GM18511 (cell line): ENCODE measurements at regions not wholly inside any gene's neighbourhood (a gene's known extent, or its start where the extent isn't known, plus 50 kb on each side); places are given as distances from the start of the nearest gene placed in this dataset.

Experiments used
- ATAC-seq: cut with Tn5 transposase; IDR thresholded peaks from one replicate; pipeline ENCODE4 v1.9.1; 2021; ENCODE audit warnings: mild to moderate bottlenecking, moderate library complexity; ENCODE audit not compliant: unreplicated experiment

DNA sequence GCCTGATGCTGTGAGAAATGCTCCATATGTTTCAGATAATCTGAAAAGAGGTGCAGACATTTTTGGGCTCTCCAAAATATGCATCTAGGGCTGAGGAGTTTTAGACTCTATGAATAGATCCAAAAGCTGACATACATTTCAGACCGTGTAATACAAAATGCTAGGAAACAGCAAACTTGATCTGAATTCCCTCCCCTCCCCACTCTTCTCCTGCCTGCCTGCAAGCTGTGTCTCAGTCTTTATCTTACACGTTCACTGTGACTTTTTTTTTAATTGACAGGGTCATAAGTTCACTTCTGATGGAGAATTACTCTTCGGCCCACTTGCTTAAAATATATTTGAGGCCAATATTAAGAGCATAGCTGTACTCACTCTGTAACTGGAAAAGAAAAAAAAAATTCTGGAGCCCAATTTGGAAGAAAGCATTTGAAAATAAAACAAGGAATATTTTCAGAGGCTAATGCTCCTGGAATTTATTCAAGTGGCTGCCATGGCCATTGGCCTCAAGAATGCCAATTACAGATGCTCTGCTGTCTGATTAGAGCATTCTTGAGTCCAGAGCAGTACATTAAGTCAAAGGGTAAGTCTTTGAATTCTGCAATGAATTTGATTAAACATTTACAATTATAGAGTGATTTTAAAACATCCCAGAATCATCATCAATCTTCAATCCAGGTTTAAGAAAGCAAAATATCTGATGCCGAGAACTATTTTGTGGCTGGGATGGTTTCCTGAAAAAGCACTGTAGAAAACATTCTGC is 146.2 kb upstream of the SEMA6D start:
- ATAC-seq, result no peak

DNA sequence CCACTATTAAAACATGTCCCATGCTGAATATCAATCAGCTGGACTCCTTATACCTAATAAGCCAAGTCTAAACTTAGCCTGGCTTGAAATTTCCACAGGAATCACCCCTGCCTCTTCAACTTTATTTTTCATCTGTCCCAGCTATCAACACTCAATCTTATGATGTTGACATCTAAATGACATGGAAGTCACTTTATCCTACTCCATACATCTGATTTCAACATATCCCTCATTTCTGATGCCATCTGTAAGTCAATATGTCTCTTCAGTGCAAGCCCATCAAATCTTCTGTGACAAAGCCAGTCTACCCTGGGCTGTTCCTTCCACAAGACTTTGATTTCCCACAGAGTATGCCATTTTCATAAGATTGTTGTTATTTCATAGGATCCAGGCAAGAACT is 143.6 kb upstream of the SEMA6D start:
- ATAC-seq, result no peak

DNA sequence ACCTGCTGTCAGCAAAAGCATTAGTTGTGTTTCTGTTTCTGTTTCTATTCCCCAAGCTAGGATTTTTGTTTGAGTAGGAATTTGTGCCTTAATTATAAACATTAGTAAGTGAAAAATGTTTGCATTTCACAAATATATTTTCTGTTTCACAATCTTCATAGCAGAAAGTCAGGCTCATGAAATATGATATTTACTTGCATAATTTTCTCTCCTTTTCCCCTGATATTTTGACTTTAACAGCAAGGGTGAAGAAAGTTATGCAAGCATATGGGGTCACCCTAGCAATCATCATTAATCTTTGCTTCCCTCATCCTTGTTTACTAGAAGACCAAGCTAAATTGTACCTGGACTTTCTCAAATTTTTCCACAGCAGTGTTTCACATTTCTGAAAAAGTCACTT is 140.3 kb upstream of the SEMA6D start:
- ATAC-seq, result no peak

DNA sequence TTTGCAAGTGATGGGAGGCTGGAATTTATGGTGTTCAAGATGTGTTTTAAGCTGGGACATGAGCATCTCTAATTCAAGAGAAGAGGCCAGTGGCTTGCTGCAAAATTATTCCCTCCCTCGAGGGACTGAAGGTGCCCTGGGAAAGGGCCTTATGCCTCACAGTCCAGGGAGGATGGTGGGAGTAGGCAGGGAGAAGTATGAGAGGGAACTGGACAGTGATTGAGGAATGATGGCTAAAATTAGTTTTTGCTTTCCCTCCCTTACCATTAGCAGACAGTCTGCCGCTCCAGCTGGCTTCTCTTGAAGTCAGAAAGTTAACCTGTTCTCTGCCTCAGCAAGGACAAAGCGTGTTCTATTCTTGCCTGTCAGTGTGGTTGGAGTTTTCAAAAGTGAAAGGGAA is 139.8 kb upstream of the SEMA6D start:
- ATAC-seq, result no peak

DNA sequence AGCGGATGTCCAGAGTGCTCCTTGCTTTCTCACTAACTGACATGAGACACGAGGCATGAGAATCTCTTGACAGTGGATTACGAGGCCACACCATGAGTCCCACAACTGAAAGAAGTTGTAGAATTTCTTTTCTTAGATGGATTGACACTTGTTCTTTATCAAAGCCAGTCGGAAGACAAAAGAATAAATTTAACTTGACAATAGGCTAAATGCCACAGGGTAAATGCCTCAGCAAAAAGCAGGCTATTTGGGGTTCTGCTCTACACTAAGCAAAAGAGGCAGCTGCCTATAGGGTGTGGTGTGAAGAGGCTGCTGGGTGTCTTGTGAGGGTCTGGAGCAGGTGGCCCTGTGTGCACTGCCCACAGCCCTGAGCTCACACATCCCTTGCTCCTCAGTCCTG is 135.1 kb upstream of the SEMA6D start:
- no peak for ATAC-seq

DNA sequence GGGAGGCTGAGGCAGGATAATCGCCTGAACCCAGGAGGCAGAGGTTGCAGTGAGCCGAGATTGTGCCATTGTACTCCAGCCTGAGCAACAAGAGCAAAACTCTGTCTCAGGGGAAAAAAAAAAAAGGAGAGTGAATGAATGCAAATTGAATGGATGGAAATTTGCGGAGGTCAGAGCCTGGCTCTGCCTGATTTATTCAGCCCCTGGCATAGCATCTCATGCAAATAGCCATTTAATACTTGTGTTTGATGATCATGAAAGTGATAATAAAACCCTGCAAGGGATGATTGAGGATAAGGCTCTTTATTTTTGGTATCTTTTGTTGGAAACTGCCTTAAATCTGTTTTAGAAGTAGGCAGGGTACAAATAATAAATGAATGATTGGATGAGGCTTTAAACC is 133.0 kb upstream of the SEMA6D start:
- no peak for ATAC-seq

DNA sequence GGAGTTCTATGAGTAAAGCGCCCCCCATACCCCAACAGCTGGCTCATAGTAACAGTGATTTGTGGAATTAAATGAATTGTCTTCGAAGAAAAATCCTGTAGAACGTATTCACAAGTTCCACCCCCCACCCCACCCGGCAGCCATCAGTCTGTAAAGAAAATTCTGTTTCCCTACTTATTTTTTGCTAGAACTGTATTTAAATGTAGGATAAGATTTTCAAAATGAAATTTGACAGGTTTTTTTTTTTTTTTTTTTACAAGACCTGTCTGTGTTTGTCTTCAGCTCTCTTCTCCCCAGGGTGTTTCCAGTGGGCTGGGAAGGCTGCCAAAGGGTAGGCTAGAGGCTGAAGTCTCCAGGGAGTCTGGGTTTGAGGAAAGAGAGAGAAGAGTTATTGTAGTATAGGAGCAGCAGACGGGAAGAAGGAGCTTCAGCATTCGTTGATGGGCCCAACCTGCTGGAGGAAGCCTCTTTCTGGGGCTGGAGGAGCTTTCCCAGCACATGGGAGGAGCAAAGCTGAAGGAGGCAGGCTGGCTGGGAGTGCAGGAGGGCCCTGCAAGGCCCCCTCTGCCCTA is 130.6 kb upstream of the SEMA6D start:
- ATAC-seq, result no peak

DNA sequence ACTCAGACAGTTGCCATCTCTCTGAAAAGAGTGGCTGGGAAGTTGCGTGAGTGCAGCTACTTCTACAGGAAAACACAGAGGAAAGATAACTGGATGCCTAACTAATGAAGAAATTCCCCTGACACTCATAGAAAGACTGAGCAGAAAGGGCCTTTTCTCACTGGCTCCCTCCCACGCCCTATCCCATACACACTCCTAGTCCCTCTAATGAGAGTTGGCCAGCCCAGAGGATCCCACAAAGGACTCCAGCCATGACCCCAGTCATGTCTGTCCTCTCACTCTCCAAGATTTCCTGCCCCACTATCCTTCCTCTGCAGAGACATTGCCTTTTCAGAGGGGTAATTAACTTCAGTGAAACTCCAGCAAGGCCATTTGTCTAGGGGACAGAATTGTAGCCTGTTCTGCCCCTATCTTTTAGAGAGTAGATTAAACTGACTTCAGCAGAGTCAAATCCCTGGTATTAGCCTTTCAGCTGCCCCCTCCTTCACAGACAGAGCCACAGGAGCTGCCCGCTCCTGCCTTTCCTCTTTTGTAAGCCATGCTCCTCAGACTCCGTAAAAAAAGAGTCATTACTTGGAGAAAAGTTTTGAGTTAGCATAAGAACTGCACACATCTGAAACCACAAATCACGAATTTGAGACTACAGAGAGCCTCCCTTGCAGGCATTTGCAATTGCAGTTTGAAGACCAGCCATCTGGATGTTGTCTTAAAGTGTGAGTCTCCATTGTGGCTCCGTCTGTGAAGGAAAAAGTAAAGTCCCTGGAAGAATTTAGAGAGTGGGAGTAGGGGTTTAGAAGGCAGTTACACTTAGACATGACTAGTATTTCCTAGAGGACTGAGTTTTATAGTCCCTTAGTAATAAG is 129.1 kb upstream of the SEMA6D start:
- no peak for ATAC-seq

DNA sequence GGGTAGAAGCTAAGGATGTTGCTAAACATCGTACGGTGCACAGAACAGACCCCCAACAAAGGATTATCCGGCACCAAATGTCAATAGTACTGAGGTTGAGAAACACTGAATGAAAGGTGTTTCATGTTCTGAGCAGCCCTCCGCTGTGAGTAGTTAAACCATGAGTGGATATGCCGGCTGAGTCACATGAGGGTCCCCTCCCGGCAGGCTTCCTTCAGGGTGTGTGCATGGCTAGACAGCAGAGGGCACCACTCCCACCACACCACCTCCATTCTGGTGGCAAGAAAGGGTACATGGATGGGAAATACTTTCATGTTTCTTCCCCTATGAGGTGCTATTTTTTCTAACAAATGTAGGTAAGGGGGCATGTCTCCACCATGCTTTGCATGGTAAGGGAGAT is 128.3 kb upstream of the SEMA6D start:
- no peak for ATAC-seq

DNA sequence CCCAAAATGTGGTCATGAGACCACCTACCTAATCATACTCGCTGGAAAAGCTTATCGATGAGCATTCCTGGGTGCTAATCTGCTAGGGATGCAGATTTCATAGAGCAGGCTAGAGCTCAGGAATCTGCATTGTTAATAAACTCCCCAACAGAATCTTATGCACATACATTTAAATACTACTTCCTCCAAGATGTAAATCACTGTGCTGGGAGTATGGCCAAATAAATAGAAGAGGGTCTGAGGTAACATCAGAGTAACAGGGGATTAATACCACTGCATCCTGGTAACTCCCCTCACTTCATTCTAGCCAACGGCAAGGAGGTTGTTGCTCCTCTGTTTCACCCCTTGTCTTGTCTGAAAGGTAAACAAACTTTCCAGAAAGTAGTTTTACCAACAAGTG is 118.3 kb upstream of the SEMA6D start:
- no peak for ATAC-seq

DNA sequence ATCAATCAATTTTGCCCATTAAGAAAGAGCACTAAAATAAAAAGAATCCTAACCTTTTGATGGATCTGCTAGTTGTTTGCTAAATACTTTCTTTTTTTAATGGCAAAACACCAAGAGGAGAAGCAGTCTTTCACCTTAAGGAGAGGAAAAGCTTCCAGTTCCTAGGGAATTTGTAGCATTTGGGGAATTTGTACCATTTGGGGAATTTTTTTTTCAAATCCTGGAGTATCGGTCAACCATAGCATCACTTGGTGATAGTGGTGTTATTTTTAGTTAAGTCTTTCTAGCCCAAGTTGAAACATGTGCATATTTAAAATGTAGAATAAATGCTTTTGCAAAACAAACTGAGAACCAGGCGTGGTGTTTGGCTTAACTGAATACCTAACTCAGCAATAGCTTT is 117.5 kb upstream of the SEMA6D start:
- ATAC-seq, result no peak

DNA sequence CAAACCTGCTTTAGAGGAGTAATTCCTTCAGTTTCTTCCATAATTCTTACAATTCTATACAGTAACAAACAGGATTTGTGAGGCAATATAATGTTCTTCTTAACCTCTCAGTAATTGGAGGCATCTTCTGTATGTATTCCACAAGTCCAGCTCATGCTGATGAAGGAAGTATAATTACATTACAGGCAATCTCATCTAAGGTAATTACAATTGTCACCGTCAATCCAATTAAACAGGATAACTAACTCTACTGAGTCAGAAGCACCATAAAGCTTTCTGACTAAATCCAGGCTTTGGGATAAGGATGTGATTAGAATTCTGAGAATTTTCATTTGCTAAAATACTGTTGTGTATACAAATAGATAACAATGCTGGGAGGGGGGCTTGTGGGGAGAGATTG is 115.2 kb upstream of the SEMA6D start:
- no peak for ATAC-seq

DNA sequence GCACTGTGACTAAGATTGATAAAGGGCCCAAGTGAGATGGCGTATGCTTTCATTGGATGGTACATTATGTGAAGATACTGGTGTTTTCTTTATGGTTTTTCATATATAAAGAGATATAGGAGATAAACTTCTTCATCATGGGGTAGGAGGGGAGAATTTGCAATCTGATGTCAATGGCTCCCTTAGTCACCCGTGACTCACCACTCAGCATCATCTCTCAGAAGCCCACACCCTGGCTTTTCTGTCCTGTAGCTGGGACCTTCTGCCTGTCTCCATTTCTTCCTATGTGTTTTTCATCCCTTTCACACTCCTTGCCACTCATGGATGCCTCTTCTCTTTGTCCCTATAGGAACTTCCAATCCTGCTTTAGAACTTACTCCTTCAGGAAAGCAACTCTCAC is 114.3 kb upstream of the SEMA6D start:
- no peak for ATAC-seq

DNA sequence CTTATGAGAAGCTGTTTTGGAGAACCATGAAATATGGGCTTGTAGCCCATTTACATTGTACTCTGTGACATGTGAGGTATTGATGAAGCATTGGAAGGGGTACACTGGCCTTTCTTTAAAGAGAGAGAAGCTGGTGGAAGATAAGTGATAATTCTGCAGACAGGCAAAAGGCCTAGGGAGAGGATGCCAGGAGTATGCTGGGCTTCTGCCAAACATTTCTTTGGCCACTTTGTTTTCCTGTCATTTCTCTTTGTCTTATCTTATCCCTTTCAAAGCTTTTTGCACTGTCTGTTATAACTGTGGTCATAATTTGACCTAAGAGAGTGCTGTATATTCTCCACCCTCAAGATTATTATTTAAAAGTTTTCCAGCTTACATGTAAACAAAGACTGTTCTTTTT is 109.6 kb upstream of the SEMA6D start:
- ATAC-seq, result no peak

DNA sequence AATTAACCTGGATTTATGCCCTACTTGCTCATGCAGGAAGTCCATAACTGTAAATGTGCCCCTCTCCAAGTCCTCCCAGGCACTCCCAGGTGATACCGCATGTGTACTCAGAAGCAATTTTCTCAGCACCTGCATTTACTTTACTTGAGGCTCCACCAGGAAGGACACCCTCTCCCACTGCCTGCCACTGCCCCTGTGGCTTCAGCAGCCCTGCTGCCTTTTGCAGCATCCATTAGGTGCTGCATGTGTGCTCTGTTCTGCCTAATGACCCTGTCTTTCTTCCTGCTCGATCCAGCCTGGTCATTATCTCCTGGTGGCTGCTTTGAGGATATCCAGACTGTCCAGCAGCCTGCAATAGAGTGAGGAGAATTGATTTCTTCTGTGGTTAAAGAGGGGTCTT is 107.6 kb upstream of the SEMA6D start:
- ATAC-seq, result no peak

DNA sequence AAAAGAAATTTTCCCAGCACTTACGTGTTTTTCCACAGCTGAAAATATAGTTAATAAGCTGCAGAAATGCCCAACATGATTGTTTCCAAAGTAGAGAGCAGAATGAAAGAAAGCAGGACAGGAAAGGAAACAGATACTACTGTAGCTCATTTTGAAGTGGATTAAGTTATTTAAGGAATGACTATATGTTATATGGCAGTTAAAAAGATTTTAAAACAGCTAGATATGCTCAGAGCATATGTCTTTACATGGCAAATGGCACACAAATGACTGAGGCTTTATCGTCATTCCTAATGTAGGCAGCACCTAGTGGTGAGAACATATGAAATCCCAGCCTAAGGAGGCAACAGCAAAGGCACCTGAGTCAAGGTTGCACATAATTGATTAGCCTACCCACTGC is 106.6 kb upstream of the SEMA6D start:
- ATAC-seq, result no peak

DNA sequence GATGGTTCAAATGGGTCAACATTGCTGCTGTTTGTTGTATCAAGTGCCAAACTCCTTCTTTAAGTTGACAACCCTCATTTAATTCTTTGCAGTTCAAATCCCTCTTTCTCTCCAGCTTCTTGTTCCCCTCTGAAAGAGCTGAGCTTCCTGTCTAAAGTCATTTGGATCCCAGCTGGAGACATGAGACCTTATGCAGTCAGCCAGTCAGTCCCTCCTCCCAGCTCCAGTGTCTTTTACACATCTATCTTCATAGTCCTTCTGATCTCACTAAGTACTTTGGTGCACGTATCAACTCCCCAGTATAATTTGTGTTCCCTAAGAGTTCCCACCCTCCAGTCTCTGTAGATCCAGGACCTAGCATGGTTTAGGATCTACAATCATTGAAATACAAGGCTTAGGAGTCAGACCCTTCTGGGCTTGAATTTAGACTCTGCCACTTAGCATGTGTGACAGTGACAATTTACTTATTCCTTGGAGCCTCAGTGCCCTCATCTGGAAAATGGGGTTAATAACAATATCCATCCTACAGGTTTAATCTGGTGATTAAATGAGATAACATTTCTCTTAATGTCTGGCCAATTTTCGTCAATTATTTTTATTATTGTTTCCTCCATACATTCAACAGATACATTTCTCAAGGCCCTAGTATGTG is 102.8 kb upstream of the SEMA6D start:
- no peak for ATAC-seq

DNA sequence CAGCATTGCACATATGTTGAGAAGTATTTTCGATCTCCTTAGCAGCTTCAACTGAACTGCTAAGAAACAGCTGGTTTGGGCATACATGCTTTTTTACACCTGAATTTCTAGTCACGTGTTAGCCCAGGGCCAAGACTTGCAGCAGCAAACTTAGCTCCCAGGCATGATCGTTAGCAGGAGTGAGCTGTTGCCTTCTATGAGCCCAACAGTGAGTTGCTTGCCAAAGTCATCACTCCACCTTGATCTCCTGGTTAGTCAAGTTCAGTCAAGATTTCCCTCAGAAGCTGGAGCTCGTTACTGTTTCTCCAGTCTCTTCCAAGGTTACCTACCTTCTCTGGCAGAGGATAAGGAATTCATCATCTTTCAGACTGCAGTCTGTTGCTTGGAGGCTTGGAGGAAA is 100.4 kb upstream of the SEMA6D start:
- no peak for ATAC-seq

DNA sequence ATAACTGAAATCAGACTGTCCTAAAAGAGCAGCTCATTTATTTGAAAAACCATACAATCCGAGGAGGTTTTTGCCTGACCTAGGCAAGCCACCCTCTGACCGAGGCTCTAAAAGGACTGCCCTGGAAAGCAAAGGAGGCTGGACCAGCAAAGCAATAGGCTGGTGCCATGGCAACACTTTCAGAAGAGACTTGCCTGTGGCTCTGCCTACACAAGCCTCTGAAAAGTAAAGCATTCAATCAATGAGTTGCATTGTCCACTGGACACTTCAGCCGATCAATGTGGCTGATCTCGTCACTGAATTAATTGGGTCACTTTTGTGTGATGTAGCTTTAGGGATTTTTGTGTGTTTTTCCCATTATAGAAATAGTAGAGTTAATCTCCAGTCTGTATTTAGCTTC is 99.1 kb upstream of the SEMA6D start:
- ATAC-seq, result no peak

DNA sequence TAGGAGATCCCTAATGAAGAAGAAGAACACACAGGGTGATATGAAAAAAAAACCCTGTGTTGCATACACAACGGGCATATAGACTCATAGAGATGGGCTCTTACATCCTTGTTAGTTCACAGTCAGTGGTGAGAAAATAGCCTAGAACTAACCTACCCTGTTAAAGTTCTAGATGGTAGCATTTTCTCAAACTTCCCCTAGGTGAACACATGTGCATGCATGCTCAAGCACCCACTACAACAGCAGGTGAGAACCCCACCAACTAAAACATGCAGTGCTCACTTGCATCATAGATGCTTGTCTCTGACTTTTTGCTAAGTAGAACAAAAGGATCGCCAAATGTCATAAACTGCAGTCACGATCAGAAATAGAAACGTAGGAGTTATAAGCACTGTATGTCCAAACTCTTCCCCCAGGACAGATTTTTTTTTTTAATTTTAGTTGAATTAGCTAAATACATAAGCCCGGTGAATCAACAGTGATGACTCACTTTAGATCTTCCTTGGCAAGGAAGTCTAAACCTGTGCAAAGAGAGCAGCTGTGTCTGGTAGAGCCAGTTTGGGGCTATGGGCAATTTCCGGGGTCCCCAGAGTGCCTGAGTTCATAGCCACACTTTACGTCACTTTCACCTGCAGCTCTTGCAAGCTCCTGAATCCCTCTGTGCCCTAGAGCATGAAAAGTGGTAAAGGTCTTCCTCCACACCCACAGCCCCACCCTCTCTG is 96.2 kb upstream of the SEMA6D start:
- no peak for ATAC-seq

DNA sequence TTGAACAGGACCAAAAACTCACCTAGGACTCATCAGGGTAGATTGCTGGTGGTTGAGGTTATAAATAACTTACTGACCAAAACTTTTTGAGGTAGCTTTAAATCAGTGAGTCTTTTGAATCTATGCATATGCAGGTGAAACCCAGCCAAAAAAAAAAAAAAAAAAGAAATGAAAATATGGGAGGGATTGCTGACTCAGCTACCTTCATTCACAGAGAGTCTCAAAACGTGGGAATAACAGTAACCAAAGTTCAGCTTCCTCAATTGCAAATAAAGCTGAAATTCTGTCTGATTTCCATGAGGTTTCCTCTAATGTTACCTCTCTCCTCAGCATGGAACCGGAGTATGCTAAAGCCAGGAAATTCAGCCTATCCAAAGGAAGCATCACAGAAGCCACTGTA is 95.2 kb upstream of the SEMA6D start:
- no peak for ATAC-seq
